COR-L47 (cell line): ENCODE measurements at regions not wholly inside any gene's neighbourhood (a gene's known extent, or its start where the extent isn't known, plus 50 kb on each side); places are given as distances from the start of the nearest gene placed in this dataset.

Experiments
- DNase-seq: peaks from one replicate; lab custom pipeline; 2025; lab: John Stamatoyannopoulos, UW

DNA sequence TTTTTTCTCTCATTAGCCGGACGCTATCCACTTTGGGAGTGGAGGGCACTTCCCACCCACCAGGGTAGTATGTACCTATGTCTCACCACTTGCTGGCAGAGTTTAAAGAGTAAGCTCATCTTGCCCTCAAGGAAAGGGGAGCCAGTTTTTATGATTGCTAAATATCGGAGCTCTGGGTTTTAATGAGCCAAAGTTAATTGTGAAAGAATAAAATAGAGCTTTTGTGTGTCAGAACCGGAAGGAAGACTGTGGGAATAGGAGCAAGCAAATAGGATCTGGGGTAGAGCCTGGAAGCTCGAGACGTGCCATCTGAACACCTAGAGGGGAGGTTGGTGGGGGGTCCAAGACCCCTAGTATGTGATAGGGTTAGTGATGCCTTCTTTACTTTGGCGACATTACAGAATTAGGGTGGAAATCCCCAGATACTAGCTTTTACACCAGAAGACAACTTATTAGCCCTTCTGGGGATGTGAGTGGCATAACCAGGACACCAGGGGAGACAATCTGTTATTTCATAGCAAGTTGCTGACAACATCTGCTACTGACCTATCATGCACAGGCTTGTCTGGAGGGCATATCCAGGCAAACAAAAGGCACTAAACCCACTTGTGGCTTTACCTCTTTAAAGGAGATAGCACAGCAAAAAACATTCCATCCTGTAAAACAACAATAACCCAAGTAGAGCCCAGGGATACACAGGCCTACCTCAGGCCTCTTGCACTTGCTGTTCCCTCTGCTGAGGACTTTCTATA, 333.8 kb downstream of the ZNF621 start:
- no peak for DNase-seq

DNA sequence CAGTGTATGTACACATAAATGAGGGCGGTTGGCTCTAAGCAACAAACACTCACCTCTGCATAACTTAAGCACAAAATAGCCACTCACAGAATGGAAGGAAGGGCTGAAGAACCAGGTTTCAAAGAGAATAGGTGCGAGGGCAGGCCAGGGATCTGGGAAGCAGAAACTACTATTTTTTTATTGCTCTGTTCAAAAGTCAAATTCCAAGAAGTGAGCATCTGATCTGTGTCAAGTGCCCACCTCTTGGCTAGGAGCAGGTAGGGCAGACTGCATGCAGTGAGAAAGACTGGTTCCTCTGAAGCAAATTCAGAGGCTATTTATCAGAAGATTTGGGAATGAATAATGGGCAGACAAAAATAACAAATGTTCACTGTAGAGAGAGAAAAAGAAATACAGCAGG, 336.4 kb upstream of the CTNNB1 start:
- DNase-seq, result no peak

DNA sequence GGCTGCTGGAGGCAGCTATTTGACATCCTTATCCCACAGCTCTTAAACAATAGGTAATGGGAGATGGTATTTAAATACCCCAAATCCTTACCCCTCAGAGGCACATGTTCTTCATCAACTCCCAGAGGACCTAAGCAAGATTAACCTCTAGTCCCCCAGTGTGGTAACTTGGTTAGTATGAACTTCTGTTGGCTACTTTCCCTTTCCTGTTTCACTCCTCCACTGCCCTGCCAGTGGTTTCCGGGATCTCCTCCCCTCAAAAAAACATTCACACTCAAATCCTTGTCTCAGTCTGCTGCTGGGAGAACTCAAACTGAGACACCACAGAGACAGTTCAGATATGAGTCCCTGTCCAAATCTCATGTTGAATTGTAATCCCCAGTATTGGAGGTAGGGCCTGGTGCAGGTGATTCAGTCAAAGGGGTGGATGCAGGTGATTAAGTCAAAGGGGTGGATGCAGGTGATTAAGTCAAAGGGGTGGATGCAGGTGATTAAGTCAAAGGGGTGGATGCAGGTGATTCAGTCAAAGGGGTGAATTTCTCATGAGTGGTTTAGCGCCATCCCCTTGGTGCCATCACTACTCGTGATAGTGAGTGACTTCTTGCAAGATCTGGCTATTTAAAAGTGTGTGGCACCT, 335.0 kb upstream of the CTNNB1 start:
- no peak for DNase-seq

DNA sequence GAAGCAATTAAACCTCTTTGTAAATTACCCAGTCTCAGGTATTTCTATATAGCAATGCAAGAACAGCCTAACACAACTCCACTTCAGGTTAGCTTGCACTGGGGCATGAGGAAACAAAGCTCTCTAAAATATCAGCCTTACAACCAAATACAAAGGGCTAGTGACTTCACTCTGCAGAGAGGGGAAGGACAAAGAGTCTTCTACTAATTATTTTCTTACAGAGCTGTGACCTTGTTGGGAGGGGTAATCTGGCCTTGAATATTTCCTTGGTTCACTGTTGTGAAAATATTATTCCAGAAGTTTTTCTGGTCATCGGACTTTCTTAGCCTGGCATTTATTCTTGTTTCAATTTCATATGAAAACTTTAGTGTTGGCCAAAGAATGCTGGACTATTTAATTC, 334.4 kb upstream of the CTNNB1 start:
- DNase-seq, result no peak

DNA sequence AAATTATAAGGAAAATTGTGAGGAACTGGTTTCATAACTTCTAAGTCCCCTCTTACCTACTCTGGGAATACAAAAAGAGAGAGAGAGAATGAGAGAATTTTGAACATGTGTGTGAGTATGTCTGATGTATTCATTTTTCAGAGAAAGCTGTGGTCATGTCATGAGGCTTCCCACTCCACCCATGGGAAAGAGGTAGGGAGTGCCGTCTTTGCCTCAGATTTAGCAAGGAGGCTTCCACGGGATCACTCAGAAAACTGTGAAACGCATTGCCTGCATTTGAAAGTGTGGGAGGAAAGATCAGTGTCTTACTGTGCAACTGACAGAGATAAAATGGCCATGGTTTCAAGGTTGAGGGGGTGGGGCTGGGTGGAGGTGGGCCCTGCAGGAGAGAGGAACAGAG, 331.5 kb upstream of the CTNNB1 start:
- no peak for DNase-seq

DNA sequence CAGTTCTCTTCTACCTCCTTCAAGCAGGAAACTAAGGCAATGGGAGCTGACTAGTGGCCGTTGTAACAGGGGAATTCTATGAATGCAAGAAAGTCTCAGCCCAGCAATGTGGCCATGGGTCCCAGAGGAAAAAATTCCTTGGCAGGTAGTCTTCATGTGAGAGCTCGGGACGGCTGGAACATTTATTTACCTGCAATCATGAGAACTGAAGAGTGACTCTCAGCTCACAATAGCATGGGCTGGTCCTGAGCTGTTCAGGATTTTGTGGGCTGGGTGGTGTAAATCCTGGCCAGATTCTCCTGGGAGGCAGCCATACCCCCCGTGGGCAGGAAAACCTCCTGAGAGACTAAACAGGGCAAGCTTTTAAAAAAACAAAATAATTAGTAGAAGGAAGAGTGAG, 330.3 kb upstream of the CTNNB1 start:
- no peak for DNase-seq

DNA sequence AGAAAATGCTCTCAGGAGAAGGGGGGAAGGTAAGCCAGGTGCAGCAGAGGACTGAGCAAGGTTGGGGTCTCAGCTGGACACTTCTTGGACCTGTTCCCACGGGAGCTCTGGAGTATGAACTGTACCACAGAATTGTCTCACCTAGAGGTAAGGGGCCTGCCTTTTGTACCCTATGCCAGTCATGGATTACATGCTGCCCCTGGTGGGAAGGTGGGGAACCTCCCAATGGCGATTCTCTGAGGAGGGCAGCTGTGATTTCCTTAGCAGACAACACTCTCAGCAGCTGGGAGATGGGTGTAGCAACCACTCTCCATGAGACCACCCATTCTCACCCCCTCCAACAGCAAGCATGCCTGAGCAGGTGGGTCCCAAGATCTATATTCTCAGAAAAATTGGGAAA, 329.4 kb upstream of the CTNNB1 start:
- DNase-seq, result no peak

DNA sequence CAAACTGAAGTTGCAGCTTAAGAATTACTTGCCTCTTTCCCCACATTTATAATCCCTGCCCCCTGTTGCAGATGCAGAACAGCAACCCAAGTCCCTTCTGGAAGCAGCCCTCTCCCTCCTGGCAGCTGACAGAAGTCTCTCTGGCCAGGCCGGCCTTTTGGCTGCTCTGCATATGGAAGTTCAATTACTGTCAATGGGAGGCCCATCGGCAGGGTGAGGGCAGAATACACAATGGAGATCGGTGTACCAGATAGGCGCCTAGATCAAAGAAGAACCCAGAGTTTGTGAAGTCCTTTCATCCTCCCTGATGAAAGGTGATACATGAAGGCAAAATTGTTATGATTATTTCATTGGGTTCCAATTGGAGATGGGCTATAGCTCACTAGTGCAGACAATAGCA, 327.9 kb upstream of the CTNNB1 start:
- DNase-seq, result no peak

DNA sequence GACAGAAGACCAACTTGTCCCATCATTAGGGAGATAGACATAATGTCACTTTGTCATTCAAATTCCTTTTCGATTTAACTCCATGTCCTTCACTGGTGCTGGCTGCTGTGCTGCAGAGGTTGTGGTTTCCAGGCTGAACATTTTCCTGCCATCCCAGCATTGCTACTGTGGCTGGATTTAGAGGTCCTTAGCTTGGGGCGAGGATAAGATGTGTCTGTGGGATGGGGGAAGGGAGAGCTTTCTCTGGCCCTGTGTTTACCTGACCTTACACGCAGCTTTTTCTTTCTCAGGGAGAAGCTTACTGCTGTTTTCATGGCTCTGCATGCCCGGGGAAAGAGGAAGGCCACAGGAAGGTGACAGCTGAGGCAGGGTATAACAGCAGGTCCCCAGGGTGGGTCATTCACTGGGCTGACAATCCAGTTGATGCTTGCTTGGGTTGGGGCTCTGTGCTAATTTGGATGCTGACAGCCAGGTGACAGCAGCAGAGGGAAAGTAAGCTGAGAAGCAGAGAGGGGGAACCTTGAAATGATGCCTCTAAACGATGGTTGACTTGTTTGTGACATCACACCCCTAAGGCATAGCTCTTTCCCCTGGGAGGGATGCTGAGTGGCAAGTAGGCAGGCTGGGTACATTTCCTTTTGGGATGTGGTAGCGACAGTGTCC, 326.9 kb upstream of the CTNNB1 start:
- DNase-seq, result no peak

DNA sequence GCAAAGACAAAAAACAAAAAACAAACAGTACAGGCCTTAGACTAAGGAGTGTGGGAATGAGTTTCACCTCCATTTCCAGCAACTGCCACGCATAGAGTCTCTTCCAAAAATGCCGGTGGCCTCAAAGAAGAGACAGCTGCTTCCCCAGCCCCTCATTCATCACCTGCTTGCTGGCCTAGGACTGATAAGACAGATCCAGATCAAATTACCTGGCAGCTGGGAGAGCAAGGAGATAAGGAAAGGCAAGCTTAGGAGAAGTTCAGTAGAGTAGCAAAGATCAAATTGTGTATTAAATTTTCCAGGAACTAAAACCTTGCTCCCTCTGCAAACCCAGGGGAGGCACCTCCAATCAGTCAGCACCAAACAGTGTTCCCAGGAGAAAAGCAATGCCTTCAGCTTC, 325.8 kb upstream of the CTNNB1 start:
- no peak for DNase-seq

DNA sequence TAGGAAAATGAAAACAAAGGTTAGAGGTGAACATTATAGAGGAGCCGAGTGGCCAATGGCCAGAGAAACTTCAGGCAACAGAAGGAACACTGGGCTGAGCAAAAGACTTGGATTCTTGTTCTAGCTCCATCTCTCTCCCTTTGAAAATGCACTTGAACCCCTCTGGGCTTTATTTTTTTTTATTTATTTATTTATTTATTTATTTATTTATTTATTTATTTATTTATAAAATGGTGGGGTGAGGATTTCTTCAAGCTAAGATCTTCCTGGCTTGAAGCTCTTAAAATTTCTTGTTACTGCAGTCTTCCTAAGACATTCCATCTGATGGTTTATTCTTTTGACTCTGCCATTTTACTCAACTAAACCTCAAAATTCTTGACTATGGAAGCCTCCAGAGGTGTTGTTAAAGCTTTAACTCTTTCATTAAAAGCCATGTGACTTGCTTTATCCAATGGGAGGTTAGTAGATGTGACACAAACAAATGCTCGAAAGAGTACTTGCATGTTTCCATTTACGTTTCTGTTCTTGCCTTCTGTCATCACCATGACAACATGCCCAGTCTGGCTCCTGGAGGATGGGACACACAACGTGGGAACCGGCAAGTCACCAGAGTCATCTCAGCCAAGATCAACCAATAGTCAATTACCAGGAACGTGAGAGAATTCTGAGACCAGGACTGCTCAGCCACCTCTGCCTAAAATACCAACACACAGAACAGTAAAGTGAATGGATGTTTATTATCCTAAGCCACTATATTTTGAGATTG, 325.2 kb upstream of the CTNNB1 start:
- no peak for DNase-seq

DNA sequence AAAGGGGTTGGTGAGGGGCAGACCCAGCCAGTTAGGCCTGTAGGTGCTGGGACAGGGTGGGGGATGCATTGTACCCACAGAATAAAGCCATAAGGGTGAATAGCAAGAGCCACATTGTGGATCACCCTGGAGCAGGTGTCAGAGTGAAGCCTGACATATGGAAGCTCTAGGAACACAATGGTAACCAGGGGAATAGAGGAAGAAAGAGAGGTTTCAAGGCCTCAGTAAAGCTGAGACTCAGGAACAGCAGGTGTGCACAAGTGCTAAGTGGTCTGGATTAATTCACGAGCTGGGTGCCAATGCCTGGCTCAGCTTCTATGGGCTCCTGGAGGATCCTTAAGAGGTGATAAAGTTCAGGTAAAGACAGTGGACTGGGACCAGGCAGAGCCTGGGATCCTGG, 323.7 kb upstream of the CTNNB1 start:
- no peak for DNase-seq

DNA sequence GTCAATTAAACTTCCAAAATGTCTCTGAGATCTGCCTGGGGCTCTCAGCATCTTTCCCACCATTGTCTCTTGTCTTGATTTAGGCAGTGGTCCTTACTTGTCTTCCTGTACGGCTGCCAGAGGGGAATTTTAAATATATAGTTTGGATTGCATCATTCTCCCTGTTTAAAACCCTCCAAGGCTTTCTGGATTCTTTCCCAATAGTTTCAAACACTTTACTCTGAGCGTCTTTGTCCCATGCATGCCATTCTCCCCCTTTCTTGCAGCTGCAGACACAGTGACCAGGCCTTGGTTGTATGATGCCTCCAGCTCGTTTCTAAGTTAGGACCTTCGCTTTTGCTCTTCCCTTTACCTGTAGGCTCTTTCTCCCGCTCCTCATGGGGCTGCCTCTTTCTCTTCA, 323.3 kb upstream of the CTNNB1 start:
- no peak for DNase-seq

DNA sequence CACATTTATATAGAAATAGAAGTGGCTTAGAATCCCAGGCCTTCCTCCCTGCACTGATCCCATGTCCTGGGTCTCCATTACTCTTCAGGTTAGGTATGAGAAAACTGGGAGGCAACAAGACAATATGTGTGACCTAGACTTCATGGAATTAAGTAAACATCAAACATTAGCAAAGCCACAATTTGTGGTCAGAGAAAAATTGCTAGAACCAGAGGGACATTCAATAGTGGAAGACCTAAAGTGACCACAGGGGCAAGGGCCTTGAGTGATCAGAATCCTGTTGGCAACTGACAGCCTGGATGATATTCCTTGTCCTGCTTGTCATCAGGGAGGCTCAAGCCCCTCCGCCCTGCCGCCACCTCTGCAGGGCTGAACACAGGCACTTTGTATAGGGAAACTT, 322.8 kb upstream of the CTNNB1 start:
- no peak for DNase-seq

DNA sequence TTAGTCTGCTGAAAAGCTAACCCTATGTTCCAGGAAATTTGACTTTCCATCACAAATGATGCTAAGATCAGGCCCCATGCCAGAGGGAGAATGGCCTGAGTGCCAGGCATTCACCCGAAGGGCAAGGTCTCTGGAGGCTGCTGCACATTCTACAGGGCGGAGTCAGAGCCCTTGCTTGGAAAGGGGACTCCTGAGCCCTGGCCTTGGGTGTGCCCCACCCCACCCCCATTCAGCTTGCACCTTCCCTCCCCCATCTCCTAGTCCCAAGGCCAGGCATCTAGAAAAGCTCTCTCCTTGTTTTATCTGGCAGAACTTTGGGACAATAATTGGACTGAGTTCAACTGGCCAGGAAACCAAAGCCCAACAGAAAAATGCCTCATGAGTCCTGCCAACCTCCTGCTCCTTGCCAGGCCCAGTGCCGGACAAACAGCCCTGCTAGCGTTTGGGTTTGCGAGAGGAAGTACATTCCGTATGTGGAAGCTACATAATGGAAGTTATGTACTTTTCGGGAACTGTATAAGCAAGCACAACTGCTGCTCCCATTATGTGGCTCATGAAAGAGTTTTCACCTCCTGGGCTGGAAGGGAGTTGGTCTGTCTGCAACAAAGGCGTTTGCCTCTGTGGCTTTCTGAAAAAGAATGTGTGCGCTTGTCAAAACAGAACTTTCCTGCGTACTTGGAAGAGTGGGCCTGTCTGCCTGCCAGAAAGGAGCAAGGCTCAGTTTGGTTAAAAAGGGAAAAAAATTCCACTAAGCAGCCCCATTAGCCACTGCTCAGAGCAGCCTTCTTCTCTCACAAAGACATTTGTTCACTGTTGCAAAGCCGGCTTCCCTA, 321.5 kb upstream of the CTNNB1 start:
- no peak for DNase-seq

DNA sequence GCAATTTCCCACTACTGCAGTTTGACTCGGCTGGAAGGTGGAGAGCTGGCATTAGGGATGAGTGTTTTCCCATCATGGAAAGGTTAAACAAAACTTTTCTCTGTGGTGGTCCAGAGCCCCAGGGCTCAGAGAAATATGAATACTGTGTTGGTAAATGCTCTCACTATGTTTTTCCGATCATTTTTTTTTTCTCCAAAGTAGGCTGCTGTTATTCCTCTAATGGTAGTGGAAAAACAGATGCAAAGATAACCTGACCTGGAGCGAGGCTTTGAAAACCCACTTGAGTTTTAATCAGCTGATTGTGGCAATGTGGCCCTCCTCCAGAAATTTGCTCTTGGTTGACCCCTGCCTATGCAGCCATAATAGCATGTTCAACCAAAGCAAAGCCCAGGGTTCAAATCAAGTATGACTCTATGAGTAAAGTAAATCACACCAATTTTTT, 320.8 kb upstream of the CTNNB1 start:
- no peak for DNase-seq

DNA sequence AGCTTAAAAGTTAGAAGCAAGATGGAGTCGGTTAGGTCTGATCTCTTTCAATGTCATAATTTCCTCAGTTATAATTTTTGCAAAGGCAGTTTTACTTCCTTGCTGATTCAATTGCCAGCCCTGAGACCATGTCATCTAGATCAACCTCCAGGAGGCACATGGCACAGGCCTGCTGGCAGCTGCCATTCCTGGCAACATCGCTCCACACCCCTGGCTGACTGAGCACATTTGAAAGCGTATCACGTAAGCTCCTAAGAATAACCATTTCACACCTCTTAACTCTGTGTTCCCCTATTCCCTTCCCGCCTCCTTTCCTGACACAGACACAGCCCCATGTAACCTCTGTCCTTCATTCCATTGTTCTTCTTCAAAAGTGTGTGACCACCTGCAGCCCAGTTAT, 313.9 kb upstream of the CTNNB1 start:
- DNase-seq, result no peak

DNA sequence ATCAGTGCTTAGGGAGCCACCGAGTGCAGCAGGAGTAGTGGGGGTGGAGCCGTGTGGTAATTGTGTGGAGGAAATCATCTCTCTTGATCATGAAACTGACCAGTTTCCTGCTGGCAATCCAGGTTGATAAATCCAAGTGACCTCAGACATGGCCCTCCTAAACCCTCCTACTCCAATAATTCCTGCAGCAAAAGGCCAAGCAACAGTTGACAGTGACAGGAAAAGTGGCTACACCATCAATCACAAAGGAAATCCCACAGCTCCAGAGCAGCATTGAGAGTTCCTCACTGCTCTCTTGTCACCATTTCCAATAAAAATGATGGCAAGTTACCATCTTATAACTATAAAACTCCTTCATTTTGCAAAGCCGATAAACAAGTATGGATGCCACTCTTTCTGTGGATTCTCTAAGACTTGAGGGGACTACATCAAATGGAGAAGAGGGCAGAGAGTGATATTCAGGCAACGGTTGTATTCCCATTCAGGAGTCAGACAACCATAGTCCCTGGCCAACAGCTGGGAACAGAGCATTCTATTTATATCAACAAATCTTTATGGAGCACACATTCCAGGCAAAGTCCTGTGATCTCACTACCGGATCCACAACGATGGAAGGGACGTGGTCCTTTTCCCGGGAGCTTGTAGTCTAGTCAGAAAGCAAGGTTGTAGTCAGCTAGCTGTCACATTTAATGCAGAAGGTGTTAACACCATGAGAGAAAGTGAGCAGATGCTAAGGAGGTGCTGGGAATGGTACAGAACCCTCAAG, 312.5 kb upstream of the CTNNB1 start:
- DNase-seq, result no peak

DNA sequence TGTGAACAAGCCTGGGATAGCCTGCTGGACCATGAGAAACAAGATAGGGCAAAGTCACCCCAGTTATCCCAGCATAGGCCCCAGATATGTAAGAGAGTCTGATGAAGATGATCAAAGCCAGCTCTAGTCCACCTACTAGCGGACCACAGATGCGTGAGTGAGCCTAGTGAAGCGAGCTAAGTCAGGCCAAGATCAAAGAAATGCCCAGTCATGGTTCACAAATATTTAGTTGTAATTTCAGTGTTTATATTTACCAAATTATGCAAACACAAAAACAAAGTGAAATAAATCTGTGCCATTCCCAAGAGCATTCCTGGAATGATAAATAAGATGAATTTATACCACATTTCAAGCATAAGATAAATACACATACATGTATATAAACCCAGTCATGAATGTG, 308.1 kb upstream of the CTNNB1 start:
- no peak for DNase-seq

DNA sequence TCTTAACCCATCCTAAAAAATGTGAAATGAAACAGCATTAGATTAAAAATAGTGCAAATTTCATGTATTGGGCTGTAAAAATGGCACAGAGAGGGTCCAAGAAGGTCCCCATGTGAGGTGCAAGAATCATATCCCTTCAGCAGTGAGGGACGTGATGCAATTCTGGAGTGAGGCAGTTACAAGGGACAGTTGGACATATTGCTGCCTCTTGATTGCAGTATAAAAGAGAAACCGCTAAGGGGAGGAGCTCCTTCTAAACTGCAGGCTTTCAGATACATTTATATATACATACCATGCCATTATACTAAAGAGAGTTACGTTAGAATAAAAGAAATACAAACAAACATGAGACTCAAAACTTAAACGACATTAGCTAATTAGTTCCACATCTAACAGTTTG, 304.2 kb upstream of the CTNNB1 start:
- no peak for DNase-seq

DNA sequence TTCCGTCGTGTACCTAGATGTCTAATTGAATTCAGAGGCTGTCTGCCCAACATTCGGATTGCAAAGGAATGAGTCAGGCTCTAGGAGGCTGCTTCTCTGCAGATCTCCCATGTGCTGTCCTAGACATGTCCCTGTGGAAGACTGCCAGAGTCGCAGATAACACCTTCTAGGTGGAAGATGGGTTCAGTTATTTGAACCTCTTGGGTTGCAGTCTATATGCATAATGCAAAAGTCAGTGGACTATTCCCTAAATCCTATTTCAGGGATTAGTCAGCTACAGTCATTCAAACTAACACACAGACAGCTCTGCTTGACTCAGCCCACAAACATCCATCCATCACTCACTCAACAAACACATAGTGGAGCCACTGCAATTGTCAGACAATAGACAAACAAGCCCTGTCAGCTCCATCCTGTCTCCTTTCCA, 300.0 kb upstream of the CTNNB1 start:
- DNase-seq, result no peak
